Heart left ventricle (tissue), 16 donors: ENCODE measurements at regions not wholly inside any gene's neighbourhood (a gene's known extent, or its start where the extent isn't known, plus 50 kb on each side); places are given as distances from the start of the nearest gene placed in this dataset.
"Not testable (repeated sequence)": the region's sequence is repeated elsewhere in the genome, so short reads cannot be mapped to it uniquely, and the experiment has no call there.

Experiments
- ATAC-seq, 4 donors: fragments of 200-7000 bp; cut with Tn5 transposase; one replicate each; pipeline ENCODE4 v1.9.1; 2020 to 2022; ENCODE audit warnings: moderate library complexity in 4 of 4, mild to moderate bottlenecking in 3 of 4, moderate number of reproducible peaks in 1 of 4
- DNase-seq, 5 donors: peaks; one replicate each; pipeline ENCODE4 v3.0.0-alpha.2; 2020
- H3K27ac ChIP-seq, 12 donors: fragments of 200-600 bp; sonication (generic) in 4 of 12; one replicate each; pipeline versions ENCODE4 v1.5.0 to v1.8.0; 2016 to 2022; ENCODE audit warnings: mild to moderate bottlenecking in 2 of 12
- H3K27me3 ChIP-seq, 9 donors: fragments of 200-600 bp; sonication (generic) in 2 of 9; one replicate each; pipeline versions ENCODE4 v1.5.1 to v1.8.0; 2016 to 2022; ENCODE audit warnings: mild to moderate bottlenecking in 3 of 9
- H3K36me3 ChIP-seq, 9 donors: fragments of 200-600 bp; sonication (generic) in 2 of 9; one replicate each; pipeline versions ENCODE4 v1.5.0 to v1.8.0; 2018 to 2022; ENCODE audit warnings: mild to moderate bottlenecking in 2 of 9
- H3K4me1 ChIP-seq, 12 donors: fragments of 200-600 bp; sonication (generic) in 4 of 12; one replicate each; pipeline versions ENCODE4 v1.5.0 to v1.8.0; 2016 to 2022; ENCODE audit warnings: mild to moderate bottlenecking in 3 of 12
- H3K4me3 ChIP-seq, 12 donors: fragments of 200-600 bp; sonication (generic) in 4 of 12; one replicate each; pipeline versions ENCODE4 v1.5.0 to v1.8.0; 2017 to 2022; ENCODE audit warnings: mild to moderate bottlenecking in 9 of 12, moderate library complexity in 4 of 12
- H3K9me3 ChIP-seq, 12 donors: fragments of 200-600 bp; sonication (generic) in 4 of 12; one replicate each; pipeline versions ENCODE4 v1.5.0 to v1.8.0; 2016 to 2022; ENCODE audit warnings: mild to moderate bottlenecking in 1 of 12
- CTCF ChIP-seq, 12 donors: fragments of 200-600 bp; sonication (generic) in 4 of 12; IDR thresholded peaks; one replicate each; pipeline versions ENCODE4 v1.5.0 to v1.8.0; 2018 to 2022; ENCODE audit warnings: antibody characterized with exemption in 12 of 12, mild to moderate bottlenecking in 5 of 12
- POLR2A ChIP-seq, 2 donors: fragments of 450-650 bp; IDR thresholded peaks; one replicate each; pipeline ENCODE4 v1.6.1; 2017; ENCODE audit warnings: antibody characterized with exemption in 2 of 2, mild to moderate bottlenecking in 2 of 2, moderate library complexity in 2 of 2
- WGBS, 4 donors: extraction: QIAGEN DNeasy Blood & Tissue Kit in 2 of 4; methylation state at CpG; one replicate each; pipeline versions ENCODE4 v1.1.5 to v1.1.7; 2013 to 2018; 5-methylcytosine and 5-hydroxymethylcytosine counted together
- intact Hi-C, 10 donors: fragments of 100-400 bp; cut with DNase I; formaldehyde crosslinking; loops; one replicate each; pipeline versions ENCODE4 v1.11.1 to v1.14.2; 2022
- donor health status: ischemic (EF 13 %, LVEDD 7.1; RV severe dilation, severe dysfunction).
- donor health status: healthy with polysubstance abuse.
- donor health status: DM: no; HTN: yes; CAD: no.
- donor health status: DM: no; HTN: no; CAD: no.
- donor health status: ischemic (EF 25% LVEDD 6.9; RV normal size, moderate dysfunction).
- donor health status: ischemic (EF 25% LVEDD 5.7; RV mildly dilated, moderate dysfunction).
- donor health status: healthy.
- donor health status: DM: yes; HTN: yes; CAD: no.
- donor health status: ischemic (EF 35%, LVEDD 5.7; RV mildly dilated, moderate dysfunction).
- donor health status: nonischemic (EF 11% LVEDD 7.7; RV severe dilation, severe dysfunction).
- donor health status: DM: yes; HTN: yes; CAD: no.
- donor health status: PGD.
- donor health status: ischemic (EF 29% LVEDD 5.4; RV normal size, mild dysfunction).
- donor health status: nonischemic (EF 23%, LVEDD 6.1; RV moderate dilation, normal function).

- no peaks in the 10 kb centered on the region for H3K4me1 ChIP-seq
- H3K4me3 ChIP-seq: no peak overlapping the region
- H3K27ac ChIP-seq: no peak overlapping the region
- H3K27me3 ChIP-seq: no peaks in the 10 kb centered on the region
- H3K9me3 ChIP-seq: no peaks in the 10 kb centered on the region
- TF ChIP-seq CTCF (IDR thresholded peaks at IDR 0.05): no peak
- TF ChIP-seq POLR2A (IDR thresholded peaks at IDR 0.05): no peak
- no peak for DNase-seq
- no peaks in the 10 kb centered on the region for H3K36me3 ChIP-seq
- ATAC-seq: no peak
- 95 to 96% (median 96%) methylated on average over 6 of the region's 6 CpGs for WGBS, 4 donors
- intact Hi-C loops: no loop called here
These were observed 133.3 kb downstream of the DACT1 start for GRCh38 chr14:58771016-58771415.

GRCh38 chr14:58772116-58772515 lies 134.4 kb downstream of the DACT1 start:
- Histone ChIP-seq H3K4me1 (no peaks in the 10 kb centered on the region), H3K27ac (no peak overlapping the region), H3K27me3 (no peaks in the 10 kb centered on the region), H3K36me3 (no peaks in the 10 kb centered on the region), H3K4me3 (no peak overlapping the region), H3K9me3 (no peaks in the 10 kb centered on the region)
- no peak for TF ChIP-seq CTCF (IDR thresholded peaks at IDR 0.05)
- TF ChIP-seq POLR2A (IDR thresholded peaks at IDR 0.05): no peak
- DNase-seq: no peak
- no peak for ATAC-seq
- intact Hi-C loops: no loop called here
- WGBS, 4 donors: 89 to 93% (median 91%) methylated on average over 3 of the region's 3 CpGs

- intact Hi-C loops: no loop called here
- Histone ChIP-seq H3K9me3 (no peaks in the 10 kb centered on the region), H3K27me3 (no peaks in the 10 kb centered on the region), H3K4me1 (no peaks in the 10 kb centered on the region), H3K36me3 (no peaks in the 10 kb centered on the region), H3K4me3 (no peak overlapping the region), H3K27ac (no peak overlapping the region)
- DNase-seq (no peak), ATAC-seq (no peak)
- TF ChIP-seq POLR2A (IDR thresholded peaks at IDR 0.05) (no peak), CTCF (IDR thresholded peaks at IDR 0.05) (no peak)
- 80 to 87% (median 84%) methylated on average over 7 of the region's 7 CpGs for WGBS, 4 donors
These were observed 135.2 kb downstream of the DACT1 start for GRCh38 chr14:58772794-58773620.

GRCh38 chr14:58774531-58774930 lies 136.8 kb downstream of the DACT1 start:
- ATAC-seq (no peak), DNase-seq (no peak)
- H3K9me3 ChIP-seq: no peaks in the 10 kb centered on the region
- H3K27ac ChIP-seq: no peak overlapping the region
- H3K4me3 ChIP-seq: no peak overlapping the region
- no peaks in the 10 kb centered on the region for H3K4me1 ChIP-seq
- intact Hi-C loops: no loop called here
- H3K27me3 ChIP-seq: no peaks in the 10 kb centered on the region
- WGBS, 4 donors: 82 to 91% (median 88%) methylated on average over 1 of the region's 1 CpG
- H3K36me3 ChIP-seq: no peaks in the 10 kb centered on the region
- TF ChIP-seq CTCF (IDR thresholded peaks at IDR 0.05) (no peak), POLR2A (IDR thresholded peaks at IDR 0.05) (no peak)

GRCh38 chr14:58775130-58775529 lies 137.4 kb downstream of the DACT1 start:
- H3K9me3 ChIP-seq, H3K36me3 ChIP-seq, ATAC-seq, intact Hi-C loops, H3K4me1 ChIP-seq, H3K27me3 ChIP-seq, DNase-seq, H3K27ac ChIP-seq, H3K4me3 ChIP-seq: not testable (repeated sequence)
- 78 to 89% (median 84%) methylated on average over 4 of the region's 4 CpGs for WGBS, 4 donors
